ENCODE measurements at regions not wholly inside any gene's neighbourhood (a gene's known extent, or its start where the extent isn't known, plus 50 kb on each side); places are given as distances from the start of the nearest gene placed in this dataset.

- no peak overlapping the region for H3K27ac ChIP-seq (ENCODE audit: low read depth in 2 of 2, low read length in 1 of 2)
- 26% methylated on average over 4 of the region's 4 CpGs for WGBS (ENCODE audit: low lambda C conversion rate)
- TF ChIP-seq MAX (IDR thresholded peaks at IDR 0.05; ENCODE audit: low read depth) = no peak
- no peak for TF ChIP-seq PBX3 (IDR thresholded peaks at IDR 0.05)
- no peak for TF ChIP-seq USF1 (IDR thresholded peaks at IDR 0.05; ENCODE audit: borderline replicate concordance, low read depth)
- no peak for TF ChIP-seq POLR2AphosphoS5 (IDR thresholded peaks at IDR 0.05; ENCODE audit: low read depth, low read length)
- no peak for TF ChIP-seq CHD2 (IDR thresholded peaks at IDR 0.05; ENCODE audit: low read length, partially characterized antibody)
- TF ChIP-seq NFIC (IDR thresholded peaks at IDR 0.05; ENCODE audit: borderline replicate concordance) = no peak
- no peak for TF ChIP-seq REST (IDR thresholded peaks at IDR 0.05; ENCODE audit: low read depth, low read length)
- no peak for TF ChIP-seq IRF3 (IDR thresholded peaks at IDR 0.05; ENCODE audit: low read depth, low read length)
- TF ChIP-seq USF2 (IDR thresholded peaks at IDR 0.05; ENCODE audit: borderline replicate concordance, low read depth, low read length) = no peak
- TF ChIP-seq FOXM1 (IDR thresholded peaks at IDR 0.05; ENCODE audit: low read depth) = no peak
- no peak for TF ChIP-seq FOXJ3 (CRISPR knock-in tag; IDR thresholded peaks at IDR 0.05)
- no peak for TF ChIP-seq GABPA (IDR thresholded peaks at IDR 0.05; ENCODE audit: low read depth)
- no peak for TF ChIP-seq TAF1 (IDR thresholded peaks at IDR 0.05; ENCODE audit: borderline replicate concordance, low read depth, low read length)
- no peak for TF ChIP-seq RAD21 (IDR thresholded peaks at IDR 0.05; ENCODE audit: low read length)
- TF ChIP-seq YY1 (IDR thresholded peaks at IDR 0.05; ENCODE audit: low read depth) = no peak
- no peak for TF ChIP-seq EZH2phosphoT487 (IDR thresholded peaks at IDR 0.05; ENCODE audit: borderline replicate concordance, low read depth)
- no peak for TF ChIP-seq MXI1 (IDR thresholded peaks at IDR 0.05; ENCODE audit: low read depth, low read length)
- no peak for TF ChIP-seq RXRA (IDR thresholded peaks at IDR 0.05; ENCODE audit: borderline replicate concordance, low read depth)
- no peak for TF ChIP-seq TEAD4 (IDR thresholded peaks at IDR 0.05; ENCODE audit: borderline replicate concordance, insufficient read depth)
- no peak overlapping the region for H3K4me3 ChIP-seq (ENCODE audit: low read depth in 2 of 2, low read length in 1 of 2)
- ChIA-PET CTCF (interaction anchor here (1.0 to 1.2 kb wide), 2 partner anchors 11 to 13 kb away, joined by 3 to 4 read pairs; no protein-coding TSS in a partner anchor), POLR2A (no interaction called here)
- H2AFZ ChIP-seq (ENCODE audit: low read depth) = no peak overlapping the region
- no peaks in the 10 kb centered on the region for H3K9me2 ChIP-seq
- H4K20me1 ChIP-seq (ENCODE audit: insufficient read depth) = no peaks in the 10 kb centered on the region
- H3K9me3 ChIP-seq = no peaks in the 10 kb centered on the region
- no peaks in the 10 kb centered on the region for H3K27me3 ChIP-seq (ENCODE audit: insufficient read depth)
- H3F3A ChIP-seq (replicated peaks; ENCODE audit: insufficient read depth) = no peaks in the 10 kb centered on the region
- no peaks in the 10 kb centered on the region for H3K36me3 ChIP-seq (replicated peaks in 1 of 2; ENCODE audit: control insufficient read depth in 1 of 2, insufficient read depth in 2 of 2, low read length in 1 of 2)
- no peak overlapping the region for H3K9ac ChIP-seq
- H3K4me1 ChIP-seq (ENCODE audit: control insufficient read depth in 1 of 2, insufficient read depth in 2 of 2, low read depth in 1 of 2, low read length in 1 of 2) = no peaks in the 10 kb centered on the region
- no peaks in the 10 kb centered on the region for H3K79me2 ChIP-seq (ENCODE audit: insufficient read depth)
- no peak for DNase-seq
- no peak overlapping the region for H3K4me2 ChIP-seq
Observed at GRCh38 chr11:95432714-95433503, 201.9 kb upstream of the SESN3 start.
